ENCODE measurements at regions not wholly inside any gene's neighbourhood (a gene's known extent, or its start where the extent isn't known, plus 50 kb on each side); places are given as distances from the start of the nearest gene placed in this dataset.

DNA sequence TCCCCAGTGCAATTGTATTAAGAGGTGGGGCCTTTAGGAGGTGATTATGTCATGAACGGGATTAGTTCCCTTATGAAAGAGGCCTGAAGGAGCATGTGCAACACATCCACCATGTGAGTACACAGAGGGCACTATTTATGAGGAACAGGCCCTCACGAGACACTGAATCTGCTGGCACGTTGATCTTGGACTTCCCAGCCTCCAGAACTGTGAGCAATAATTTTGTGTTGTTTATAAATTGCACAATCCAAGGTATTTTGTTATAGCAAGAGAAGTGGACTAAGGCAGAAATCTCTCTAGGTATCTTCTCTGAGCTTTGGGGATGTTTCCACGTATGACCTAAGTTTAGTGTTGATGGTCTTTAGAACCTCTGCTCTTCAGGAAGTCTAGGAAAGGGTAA is 149.3 kb upstream of the CBLB start:
- no peak overlapping the region for H3K27ac Mint-ChIP-seq
- no peaks in the 10 kb centered on the region for H3K36me3 ChIP-seq (ENCODE audit: insufficient read depth)

More for the DNA sequence above, 149.3 kb upstream of the CBLB start:
- Histone ChIP-seq H3K4me1 (ENCODE audit: insufficient read depth) (no peaks in the 10 kb centered on the region), H3K27me3 (ENCODE audit: insufficient read depth) (no peaks in the 10 kb centered on the region), H3K4me2 (no peak overlapping the region), H3K9me2 (ENCODE audit: insufficient read depth) (0 out of 2 replicates have a peak, but pooled peaks cover 5% of the 10 kb centered on the region), H3K27ac (ENCODE audit: low read depth) (no peak overlapping the region), H3F3A (replicated peaks; ENCODE audit: low read depth) (no peaks in the 10 kb centered on the region), H4K20me1 (replicated peaks; ENCODE audit: insufficient read depth) (no peaks in the 10 kb centered on the region), H2AFZ (no peak overlapping the region), H3K79me2 (replicated peaks; ENCODE audit: insufficient read depth) (no peaks in the 10 kb centered on the region), H3K4me3 (no peak overlapping the region)
- no peaks in the 10 kb centered on the region for H3K27me3 Mint-ChIP-seq (ENCODE audit: insufficient read depth, low read depth, poor library complexity)
- H3K4me1 Mint-ChIP-seq: peaks cover 8% of the 10 kb centered on the region
- H3K9me3 Mint-ChIP-seq: no peaks in the 10 kb centered on the region
- no peak for TF ChIP-seq NANOG (IDR thresholded peaks at IDR 0.05; ENCODE audit: borderline replicate concordance)
- TF ChIP-seq EZH2 (IDR thresholded peaks at IDR 0.05; ENCODE audit: low read depth, unreplicated experiment): no peak
- TF ChIP-seq, protein P1, sequence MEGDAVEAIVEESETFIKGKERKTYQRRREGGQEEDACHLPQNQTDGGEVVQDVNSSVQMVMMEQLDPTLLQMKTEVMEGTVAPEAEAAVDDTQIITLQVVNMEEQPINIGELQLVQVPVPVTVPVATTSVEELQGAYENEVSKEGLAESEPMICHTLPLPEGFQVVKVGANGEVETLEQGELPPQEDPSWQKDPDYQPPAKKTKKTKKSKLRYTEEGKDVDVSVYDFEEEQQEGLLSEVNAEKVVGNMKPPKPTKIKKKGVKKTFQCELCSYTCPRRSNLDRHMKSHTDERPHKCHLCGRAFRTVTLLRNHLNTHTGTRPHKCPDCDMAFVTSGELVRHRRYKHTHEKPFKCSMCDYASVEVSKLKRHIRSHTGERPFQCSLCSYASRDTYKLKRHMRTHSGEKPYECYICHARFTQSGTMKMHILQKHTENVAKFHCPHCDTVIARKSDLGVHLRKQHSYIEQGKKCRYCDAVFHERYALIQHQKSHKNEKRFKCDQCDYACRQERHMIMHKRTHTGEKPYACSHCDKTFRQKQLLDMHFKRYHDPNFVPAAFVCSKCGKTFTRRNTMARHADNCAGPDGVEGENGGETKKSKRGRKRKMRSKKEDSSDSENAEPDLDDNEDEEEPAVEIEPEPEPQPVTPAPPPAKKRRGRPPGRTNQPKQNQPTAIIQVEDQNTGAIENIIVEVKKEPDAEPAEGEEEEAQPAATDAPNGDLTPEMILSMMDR (conservative IDR thresholded peaks at IDR 0.05; ENCODE audit: low read depth in 2 of 2): no peak
- TF ChIP-seq EZH2phosphoT487 (IDR thresholded peaks at IDR 0.05; ENCODE audit: unreplicated experiment): no peak
- TF ChIP-seq, protein P2, sequence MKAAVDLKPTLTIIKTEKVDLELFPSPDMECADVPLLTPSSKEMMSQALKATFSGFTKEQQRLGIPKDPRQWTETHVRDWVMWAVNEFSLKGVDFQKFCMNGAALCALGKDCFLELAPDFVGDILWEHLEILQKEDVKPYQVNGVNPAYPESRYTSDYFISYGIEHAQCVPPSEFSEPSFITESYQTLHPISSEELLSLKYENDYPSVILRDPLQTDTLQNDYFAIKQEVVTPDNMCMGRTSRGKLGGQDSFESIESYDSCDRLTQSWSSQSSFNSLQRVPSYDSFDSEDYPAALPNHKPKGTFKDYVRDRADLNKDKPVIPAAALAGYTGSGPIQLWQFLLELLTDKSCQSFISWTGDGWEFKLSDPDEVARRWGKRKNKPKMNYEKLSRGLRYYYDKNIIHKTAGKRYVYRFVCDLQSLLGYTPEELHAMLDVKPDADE (IDR thresholded peaks at IDR 0.05): no peak
- TF ChIP-seq STAT1 (IDR thresholded peaks at IDR 0.05; ENCODE audit: unreplicated experiment): no peak
- no peak for TF ChIP-seq JUNB (IDR thresholded peaks at IDR 0.05; ENCODE audit: unreplicated experiment)
- no peak for TF ChIP-seq ZNF331 (CRISPR knock-in tag; IDR thresholded peaks at IDR 0.05; ENCODE audit: low read depth)
- TF ChIP-seq POLR2AphosphoS5 (IDR thresholded peaks at IDR 0.05; ENCODE audit: low read depth): no peak
- TF ChIP-seq CREB1 (CRISPR knock-in tag; IDR thresholded peaks at IDR 0.05; ENCODE audit: low read depth): no peak
- TF ChIP-seq, protein P3, sequence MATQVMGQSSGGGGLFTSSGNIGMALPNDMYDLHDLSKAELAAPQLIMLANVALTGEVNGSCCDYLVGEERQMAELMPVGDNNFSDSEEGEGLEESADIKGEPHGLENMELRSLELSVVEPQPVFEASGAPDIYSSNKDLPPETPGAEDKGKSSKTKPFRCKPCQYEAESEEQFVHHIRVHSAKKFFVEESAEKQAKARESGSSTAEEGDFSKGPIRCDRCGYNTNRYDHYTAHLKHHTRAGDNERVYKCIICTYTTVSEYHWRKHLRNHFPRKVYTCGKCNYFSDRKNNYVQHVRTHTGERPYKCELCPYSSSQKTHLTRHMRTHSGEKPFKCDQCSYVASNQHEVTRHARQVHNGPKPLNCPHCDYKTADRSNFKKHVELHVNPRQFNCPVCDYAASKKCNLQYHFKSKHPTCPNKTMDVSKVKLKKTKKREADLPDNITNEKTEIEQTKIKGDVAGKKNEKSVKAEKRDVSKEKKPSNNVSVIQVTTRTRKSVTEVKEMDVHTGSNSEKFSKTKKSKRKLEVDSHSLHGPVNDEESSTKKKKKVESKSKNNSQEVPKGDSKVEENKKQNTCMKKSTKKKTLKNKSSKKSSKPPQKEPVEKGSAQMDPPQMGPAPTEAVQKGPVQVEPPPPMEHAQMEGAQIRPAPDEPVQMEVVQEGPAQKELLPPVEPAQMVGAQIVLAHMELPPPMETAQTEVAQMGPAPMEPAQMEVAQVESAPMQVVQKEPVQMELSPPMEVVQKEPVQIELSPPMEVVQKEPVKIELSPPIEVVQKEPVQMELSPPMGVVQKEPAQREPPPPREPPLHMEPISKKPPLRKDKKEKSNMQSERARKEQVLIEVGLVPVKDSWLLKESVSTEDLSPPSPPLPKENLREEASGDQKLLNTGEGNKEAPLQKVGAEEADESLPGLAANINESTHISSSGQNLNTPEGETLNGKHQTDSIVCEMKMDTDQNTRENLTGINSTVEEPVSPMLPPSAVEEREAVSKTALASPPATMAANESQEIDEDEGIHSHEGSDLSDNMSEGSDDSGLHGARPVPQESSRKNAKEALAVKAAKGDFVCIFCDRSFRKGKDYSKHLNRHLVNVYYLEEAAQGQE (IDR thresholded peaks at IDR 0.05; ENCODE audit: unreplicated experiment): no peak
- TF ChIP-seq ZNF114 (CRISPR knock-in tag; IDR thresholded peaks at IDR 0.05): no peak
- TF ChIP-seq, protein P4, sequence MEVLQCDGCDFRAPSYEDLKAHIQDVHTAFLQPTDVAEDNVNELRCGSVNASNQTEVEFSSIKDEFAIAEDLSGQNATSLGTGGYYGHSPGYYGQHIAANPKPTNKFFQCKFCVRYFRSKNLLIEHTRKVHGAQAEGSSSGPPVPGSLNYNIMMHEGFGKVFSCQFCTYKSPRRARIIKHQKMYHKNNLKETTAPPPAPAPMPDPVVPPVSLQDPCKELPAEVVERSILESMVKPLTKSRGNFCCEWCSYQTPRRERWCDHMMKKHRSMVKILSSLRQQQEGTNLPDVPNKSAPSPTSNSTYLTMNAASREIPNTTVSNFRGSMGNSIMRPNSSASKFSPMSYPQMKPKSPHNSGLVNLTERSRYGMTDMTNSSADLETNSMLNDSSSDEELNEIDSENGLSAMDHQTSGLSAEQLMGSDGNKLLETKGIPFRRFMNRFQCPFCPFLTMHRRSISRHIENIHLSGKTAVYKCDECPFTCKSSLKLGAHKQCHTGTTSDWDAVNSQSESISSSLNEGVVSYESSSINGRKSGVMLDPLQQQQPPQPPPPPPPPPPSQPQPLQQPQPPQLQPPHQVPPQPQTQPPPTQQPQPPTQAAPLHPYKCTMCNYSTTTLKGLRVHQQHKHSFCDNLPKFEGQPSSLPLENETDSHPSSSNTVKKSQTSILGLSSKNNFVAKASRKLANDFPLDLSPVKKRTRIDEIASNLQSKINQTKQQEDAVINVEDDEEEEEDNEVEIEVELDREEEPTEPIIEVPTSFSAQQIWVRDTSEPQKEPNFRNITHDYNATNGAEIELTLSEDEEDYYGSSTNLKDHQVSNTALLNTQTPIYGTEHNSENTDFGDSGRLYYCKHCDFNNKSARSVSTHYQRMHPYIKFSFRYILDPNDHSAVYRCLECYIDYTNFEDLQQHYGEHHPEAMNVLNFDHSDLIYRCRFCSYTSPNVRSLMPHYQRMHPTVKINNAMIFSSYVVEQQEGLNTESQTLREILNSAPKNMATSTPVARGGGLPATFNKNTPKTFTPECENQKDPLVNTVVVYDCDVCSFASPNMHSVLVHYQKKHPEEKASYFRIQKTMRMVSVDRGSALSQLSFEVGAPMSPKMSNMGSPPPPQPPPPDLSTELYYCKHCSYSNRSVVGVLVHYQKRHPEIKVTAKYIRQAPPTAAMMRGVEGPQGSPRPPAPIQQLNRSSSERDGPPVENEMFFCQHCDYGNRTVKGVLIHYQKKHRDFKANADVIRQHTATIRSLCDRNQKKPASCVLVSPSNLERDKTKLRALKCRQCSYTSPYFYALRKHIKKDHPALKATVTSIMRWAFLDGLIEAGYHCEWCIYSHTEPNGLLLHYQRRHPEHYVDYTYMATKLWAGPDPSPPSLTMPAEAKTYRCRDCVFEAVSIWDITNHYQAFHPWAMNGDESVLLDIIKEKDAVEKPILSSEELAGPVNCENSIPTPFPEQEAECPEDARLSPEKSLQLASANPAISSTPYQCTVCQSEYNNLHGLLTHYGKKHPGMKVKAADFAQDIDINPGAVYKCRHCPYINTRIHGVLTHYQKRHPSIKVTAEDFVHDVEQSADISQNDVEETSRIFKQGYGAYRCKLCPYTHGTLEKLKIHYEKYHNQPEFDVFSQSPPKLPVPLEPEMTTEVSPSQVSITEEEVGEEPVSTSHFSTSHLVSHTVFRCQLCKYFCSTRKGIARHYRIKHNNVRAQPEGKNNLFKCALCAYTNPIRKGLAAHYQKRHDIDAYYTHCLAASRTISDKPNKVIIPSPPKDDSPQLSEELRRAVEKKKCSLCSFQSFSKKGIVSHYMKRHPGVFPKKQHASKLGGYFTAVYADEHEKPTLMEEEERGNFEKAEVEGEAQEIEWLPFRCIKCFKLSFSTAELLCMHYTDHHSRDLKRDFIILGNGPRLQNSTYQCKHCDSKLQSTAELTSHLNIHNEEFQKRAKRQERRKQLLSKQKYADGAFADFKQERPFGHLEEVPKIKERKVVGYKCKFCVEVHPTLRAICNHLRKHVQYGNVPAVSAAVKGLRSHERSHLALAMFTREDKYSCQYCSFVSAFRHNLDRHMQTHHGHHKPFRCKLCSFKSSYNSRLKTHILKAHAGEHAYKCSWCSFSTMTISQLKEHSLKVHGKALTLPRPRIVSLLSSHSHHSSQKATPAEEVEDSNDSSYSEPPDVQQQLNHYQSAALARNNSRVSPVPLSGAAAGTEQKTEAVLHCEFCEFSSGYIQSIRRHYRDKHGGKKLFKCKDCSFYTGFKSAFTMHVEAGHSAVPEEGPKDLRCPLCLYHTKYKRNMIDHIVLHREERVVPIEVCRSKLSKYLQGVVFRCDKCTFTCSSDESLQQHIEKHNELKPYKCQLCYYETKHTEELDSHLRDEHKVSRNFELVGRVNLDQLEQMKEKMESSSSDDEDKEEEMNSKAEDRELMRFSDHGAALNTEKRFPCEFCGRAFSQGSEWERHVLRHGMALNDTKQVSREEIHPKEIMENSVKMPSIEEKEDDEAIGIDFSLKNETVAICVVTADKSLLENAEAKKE (CRISPR knock-in tag; IDR thresholded peaks at IDR 0.05): no peak
- no peaks in the 10 kb centered on the region for H3K36me3 Mint-ChIP-seq (ENCODE audit: low read depth)
- H3K4me3 Mint-ChIP-seq: no peak overlapping the region
- ATAC-seq: no peak
- DNase-seq (ENCODE audit: low spot score): no peak

All from GM23338 (cell line).